Activated T-cell treated with anti-CD3 and anti-CD28 coated beads, Interleukin-2, amount 50 U/mL, for 48 hours (primary cell): ENCODE measurements at regions not wholly inside any gene's neighbourhood (a gene's known extent, or its start where the extent isn't known, plus 50 kb on each side); places are given as distances from the start of the nearest gene placed in this dataset.

Experiments used
- DNase-seq, 2 experiments: peaks; one replicate each; pipeline ENCODE4 v3.0.0-alpha.2; 2020

DNA sequence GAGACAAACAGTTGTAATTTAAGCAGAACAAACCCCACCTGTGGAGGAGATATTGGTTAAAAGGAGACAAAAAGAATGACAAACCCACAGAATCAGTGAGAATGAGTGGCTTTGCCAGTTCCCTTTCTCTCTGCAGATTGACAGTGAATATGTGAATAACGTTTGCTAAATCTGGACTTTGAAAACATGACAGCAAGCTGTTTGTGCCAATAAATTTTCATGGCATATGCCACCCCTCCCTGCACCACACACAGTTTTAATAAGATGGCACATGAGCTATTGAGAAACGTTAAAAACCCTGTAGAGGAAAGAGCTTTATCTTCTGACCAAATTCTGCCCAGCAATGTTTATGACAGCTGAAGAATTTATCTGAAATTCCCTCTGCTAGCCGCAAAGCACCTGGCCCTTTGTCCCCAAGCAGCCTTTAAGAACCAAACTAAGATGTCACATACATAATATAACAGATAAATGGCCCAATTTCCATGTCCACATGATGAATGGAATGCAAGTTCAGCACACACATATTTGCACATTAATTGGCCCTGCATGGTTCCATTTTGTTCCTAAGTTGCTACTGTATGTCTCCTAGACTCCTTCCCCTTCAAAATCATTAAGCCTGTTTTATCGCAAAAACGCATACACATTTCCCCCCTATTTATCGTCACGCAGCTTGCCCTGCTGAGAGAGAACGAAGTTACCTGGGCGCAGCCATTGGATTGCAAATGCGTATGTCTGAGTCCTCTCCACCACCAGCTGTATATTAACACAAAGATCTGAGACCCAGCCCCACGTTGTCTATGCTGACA lies 773.5 kb upstream of the EEF2KMT start:
- DNase-seq = no peak

DNA sequence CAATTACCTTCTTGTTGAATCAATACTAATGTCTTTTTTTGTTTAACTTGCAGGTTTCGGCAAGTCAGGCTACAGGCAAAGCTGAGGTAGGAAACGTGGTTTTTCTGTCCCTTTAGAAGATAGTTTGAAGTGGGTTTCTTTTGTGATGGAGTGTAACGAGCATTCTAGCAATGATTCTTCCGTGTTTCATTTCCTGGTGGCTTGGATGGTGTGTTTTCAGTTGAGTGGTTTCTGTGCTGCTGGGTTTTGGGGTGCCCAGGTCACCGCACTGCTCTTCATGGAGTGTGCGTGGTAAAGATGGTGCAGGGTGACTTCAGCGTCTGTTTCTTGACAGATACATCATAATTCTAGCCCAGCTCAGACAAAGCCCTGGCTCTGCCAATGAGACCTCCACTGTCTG lies 769.7 kb upstream of the EEF2KMT start:
- DNase-seq = no peak

GRCh38 chr16:5865236-5865635 lies 767.6 kb upstream of the EEF2KMT start:
- no peak for DNase-seq

GRCh38 chr16:5863071-5863606 lies 765.5 kb upstream of the EEF2KMT start:
- no peak for DNase-seq

GRCh38 chr16:5862103-5862840 lies 764.7 kb upstream of the EEF2KMT start:
- DNase-seq = no peak

DNA sequence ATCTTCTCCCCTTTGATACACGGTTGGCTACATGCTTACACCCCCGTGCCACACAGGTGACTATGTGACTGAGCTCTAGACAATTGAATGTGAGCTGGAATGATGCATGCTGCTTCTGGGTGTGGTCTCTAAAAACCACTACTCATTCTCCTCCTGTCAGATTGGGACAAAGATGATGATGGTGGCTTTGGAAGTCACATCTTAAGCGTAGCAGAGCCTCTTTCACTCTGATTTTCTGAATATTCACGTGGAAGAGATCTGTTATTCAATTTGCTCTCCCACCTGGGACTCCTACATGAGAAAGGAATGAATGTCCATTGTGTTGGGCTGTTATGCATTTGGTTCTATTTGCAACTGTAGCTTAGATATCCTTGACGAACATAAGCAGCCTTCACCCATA lies 763.6 kb upstream of the EEF2KMT start:
- DNase-seq = no peak

DNA sequence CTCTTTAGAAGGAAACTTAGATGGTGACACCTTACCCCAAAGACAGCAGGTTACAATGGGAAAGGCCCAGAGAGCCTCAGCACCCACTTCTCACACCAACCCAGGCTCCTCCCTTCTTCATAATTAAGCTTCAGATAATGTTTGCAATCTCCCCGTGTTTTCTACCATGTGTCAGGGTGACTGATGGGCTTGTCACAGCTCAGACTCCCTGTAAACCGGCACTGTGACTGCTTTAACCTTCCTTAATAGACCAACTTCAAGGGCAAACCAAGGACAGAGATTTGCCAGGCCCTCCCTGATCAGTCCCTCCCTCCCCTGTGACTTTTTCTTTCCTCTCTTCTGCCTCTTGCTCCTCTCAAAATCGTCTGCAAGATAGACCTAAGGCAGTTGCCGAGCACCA lies 760.6 kb upstream of the EEF2KMT start:
- no peak for DNase-seq

GRCh38 chr16:5854027-5854426 lies 756.4 kb upstream of the EEF2KMT start:
- DNase-seq = no peak

GRCh38 chr16:5852151-5852550 lies 754.6 kb upstream of the EEF2KMT start:
- DNase-seq = no peak

- no peak for DNase-seq
Observed at GRCh38 chr16:5851393-5851982, 753.9 kb upstream of the EEF2KMT start.

DNA sequence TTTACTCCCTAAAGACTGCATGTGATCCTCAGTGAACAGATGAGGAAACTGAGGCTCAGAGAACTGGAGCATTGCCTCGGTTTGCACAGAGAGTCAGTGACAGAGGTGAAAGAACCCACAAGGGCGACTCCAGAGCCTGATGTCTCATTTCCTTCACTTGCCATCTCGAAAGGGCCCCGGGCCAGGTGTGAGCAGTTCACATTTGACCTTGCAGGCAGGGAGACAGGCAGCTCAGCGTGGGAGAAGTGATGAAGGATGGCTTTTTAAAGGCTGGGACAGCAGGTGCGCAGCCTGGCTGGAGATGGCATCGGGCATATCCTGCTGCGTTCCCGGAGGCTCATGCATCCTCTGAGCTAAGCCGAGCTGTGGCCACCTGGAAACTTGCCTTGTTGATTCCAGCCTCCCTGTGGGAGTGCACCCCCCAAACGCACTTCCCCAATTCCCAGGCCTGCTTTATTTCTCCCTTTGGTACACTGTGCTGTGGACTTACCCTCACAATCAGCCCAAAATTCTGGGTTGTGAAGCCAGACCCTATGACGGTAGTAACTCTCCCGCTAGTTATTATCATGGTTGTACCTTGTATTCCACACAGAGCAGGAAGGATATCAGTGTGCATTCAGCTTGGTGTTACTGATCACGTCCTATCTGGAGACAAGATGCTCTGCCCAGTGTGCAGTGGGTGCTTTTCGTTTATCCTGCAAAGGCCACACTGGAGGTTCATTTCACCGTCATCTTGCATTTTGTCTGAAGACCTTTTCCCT lies 753.2 kb upstream of the EEF2KMT start:
- no peak for DNase-seq

- no peak for DNase-seq
Observed at GRCh38 chr16:5845046-5845445, 747.5 kb upstream of the EEF2KMT start.

DNA sequence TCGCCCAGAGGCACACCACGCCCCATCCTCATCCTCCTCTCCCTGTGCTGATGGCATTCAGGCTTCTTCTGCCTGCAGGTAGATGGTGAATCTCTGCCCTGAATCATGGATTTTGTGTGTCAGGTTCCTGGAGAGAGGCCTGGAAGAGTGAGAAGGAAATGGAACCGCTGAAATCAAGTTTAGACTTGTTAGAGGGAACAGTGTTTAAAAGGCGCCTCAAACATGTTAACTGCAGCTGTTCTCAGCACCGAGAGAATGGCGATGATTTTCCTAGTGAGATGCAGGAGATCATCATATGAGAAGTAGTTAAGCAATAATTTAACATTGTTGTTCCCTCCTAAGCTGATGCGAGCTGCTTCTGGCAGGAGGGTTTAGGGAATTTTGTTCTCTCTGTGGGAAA lies 744.4 kb upstream of the EEF2KMT start:
- no peak for DNase-seq

- no peak for DNase-seq
Observed at GRCh38 chr16:5838725-5839124, 741.1 kb upstream of the EEF2KMT start.

DNA sequence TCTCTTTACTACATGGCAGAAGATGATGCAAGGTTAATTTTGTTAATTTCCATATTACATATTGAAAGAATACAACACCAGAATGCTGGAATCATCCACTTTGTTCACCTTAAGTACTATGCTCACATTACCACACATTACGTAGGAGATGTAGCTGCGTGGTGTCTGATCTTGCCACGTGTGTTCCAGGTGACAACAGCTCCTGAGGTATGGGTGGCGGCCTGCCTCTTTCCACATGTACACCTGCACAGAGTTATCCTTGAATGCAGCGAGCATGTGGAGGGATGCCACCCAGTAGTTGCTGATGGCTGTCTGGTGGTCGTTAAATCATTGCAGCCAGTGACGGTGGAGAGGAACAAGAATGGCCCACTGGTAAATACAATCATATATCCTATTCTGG lies 740.5 kb upstream of the EEF2KMT start:
- no peak for DNase-seq

DNA sequence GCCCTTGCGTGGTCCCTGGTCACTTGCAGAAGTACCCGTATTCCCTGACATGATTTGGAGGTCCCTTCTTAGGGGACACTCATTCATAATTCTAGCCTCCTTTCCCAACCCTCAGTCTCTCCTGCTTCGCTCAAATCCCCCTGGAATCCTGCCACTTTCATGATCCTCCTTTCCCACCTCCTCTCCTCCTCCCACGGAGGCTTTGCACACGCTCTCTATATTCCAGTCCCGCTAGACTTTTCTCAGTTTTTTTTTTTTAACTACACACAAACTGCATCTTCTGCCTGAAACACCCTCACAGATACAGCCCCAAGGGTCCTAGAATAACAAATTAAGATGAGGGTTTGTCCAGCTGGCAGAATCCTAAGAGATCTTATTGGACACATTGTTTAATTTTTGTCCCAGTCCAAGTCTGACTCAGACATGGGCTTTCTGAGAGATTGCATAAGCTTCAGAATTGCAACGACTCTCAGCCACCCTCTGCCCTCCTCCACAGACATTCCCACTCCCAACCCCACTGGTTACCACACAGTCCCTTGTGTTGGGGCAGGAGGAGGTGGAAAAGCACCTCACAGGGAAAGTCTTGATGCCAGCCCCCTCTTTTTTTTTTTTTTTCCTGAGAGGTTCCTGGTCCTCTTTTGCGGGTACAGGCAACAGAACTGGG lies 739.5 kb upstream of the EEF2KMT start:
- DNase-seq = no peak

GRCh38 chr16:5835876-5836275 lies 738.3 kb upstream of the EEF2KMT start:
- no peak for DNase-seq

- no peak for DNase-seq
Observed at GRCh38 chr16:5826332-5826731, 728.7 kb upstream of the EEF2KMT start.

GRCh38 chr16:5820472-5820871 lies 722.9 kb upstream of the EEF2KMT start:
- no peak for DNase-seq

DNA sequence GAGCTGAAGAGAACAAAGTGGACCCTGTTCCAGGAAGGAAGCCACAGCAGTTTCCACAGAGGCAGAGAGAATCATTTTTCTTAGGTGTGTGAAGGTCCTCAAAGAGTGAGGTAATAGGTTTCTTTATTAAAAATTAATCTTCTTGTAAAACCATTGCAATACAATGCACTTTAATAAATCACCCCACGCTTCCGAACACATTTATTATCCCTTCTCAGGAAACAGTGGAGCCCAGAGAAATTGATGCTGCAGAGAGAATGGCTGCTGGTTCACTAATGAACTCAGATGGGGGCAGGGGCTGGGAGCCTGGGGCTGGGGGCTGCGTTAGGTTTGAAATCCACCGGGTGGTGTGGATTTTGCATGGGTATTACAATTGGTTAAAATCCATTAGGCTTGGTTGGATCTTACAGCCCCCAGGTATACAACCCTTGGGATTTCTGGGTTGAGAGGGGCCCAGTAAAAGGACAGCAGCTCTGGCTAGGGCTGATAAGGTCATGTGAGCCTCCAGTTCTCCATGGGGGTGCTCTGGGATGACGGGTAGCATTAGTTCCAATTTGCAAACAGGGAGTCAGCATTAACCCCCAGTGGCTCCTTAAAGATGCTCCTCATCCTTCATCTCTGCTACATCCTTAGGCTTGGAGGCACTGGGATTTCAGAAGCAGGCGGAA lies 718.1 kb upstream of the EEF2KMT start:
- no peak for DNase-seq

DNA sequence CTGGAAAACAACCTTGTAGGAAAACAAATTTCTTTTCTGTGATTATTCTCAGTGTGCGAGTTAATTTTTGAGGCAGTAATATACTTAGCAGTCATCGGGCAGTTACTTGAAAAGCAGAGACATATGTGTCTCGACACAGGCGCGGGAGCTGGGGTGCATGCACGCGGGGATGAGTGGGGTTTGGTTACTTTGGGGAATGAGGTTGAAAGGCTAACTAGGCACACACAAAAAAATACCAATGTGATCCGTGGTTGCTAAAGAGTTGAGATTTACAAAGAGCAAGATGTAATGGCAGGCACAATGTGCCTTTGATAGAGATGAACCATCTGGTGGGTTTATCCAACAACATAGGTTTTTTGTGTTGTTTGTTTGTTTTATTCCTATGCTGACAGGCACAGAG lies 703.8 kb upstream of the EEF2KMT start:
- no peak for DNase-seq

DNA sequence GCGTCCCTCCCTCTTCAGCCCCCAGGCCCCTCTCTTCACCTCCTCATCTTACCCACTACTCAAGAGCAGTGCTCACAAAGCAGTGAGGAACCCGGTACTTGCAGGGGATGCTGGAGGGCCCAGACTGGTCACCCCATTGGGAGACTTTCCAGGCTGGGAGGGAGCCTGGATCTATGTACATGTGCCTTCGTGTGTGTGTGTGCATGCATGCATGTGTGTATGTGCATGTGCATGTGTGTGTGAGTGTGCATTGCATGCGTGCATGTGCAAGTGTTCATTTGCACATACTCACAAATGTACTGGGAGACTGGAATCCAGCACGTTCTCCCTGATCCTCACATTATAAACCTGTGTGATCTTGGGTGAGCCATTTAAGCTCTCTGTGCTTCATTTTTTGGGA lies 696.0 kb upstream of the EEF2KMT start:
- DNase-seq = no peak
